ENCODE measurements at regions not wholly inside any gene's neighbourhood (a gene's known extent, or its start where the extent isn't known, plus 50 kb on each side); places are given as distances from the start of the nearest gene placed in this dataset.

DNA sequence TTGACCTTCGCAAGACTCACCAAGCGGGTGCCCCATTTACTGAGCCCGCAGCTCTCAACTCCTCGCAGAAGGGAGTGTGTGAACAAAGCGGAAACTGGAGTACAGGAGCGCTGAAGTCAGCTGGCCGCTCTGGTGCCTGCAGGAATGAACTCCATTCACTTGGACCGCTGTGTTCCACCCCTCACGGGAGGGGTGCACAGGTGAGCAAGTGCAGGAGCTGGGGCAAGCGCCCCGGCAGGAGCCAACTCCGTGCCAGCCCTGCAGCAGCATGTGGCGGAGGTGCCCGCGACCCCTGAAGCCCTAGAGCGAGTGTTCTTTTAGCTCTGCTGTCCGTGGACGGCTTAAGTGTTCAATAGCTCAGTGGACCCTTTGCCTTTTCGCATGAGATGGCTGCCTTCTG, 471.6 kb upstream of the ADGRL4 start:
- TF ChIP-seq, protein P1, sequence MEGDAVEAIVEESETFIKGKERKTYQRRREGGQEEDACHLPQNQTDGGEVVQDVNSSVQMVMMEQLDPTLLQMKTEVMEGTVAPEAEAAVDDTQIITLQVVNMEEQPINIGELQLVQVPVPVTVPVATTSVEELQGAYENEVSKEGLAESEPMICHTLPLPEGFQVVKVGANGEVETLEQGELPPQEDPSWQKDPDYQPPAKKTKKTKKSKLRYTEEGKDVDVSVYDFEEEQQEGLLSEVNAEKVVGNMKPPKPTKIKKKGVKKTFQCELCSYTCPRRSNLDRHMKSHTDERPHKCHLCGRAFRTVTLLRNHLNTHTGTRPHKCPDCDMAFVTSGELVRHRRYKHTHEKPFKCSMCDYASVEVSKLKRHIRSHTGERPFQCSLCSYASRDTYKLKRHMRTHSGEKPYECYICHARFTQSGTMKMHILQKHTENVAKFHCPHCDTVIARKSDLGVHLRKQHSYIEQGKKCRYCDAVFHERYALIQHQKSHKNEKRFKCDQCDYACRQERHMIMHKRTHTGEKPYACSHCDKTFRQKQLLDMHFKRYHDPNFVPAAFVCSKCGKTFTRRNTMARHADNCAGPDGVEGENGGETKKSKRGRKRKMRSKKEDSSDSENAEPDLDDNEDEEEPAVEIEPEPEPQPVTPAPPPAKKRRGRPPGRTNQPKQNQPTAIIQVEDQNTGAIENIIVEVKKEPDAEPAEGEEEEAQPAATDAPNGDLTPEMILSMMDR (IDR thresholded peaks at IDR 0.05; ENCODE audit: low read depth, low read length, missing input control): no peak
- TF ChIP-seq, protein P2, sequence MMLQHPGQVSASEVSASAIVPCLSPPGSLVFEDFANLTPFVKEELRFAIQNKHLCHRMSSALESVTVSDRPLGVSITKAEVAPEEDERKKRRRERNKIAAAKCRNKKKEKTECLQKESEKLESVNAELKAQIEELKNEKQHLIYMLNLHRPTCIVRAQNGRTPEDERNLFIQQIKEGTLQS (IDR thresholded peaks at IDR 0.05): no peak
- TF ChIP-seq GABPA (IDR thresholded peaks at IDR 0.05 in 1 of 2, conservative IDR thresholded peaks at IDR 0.05 in 1 of 2) (no peak), TAF1 (conservative IDR thresholded peaks at IDR 0.05) (no peak), YY1 (IDR thresholded peaks at IDR 0.05) (no peak), RAD21 (IDR thresholded peaks at IDR 0.05) (no peak), SP1 (IDR thresholded peaks at IDR 0.05) (no peak), RXRA (IDR thresholded peaks at IDR 0.05) (no peak), JUND (IDR thresholded peaks at IDR 0.05) (no peak), EGR1 (IDR thresholded peaks at IDR 0.05; ENCODE audit: low read depth in 2 of 2) (no peak), FOXA1 (IDR thresholded peaks at IDR 0.05) (no peak)
- TF ChIP-seq, protein P3, sequence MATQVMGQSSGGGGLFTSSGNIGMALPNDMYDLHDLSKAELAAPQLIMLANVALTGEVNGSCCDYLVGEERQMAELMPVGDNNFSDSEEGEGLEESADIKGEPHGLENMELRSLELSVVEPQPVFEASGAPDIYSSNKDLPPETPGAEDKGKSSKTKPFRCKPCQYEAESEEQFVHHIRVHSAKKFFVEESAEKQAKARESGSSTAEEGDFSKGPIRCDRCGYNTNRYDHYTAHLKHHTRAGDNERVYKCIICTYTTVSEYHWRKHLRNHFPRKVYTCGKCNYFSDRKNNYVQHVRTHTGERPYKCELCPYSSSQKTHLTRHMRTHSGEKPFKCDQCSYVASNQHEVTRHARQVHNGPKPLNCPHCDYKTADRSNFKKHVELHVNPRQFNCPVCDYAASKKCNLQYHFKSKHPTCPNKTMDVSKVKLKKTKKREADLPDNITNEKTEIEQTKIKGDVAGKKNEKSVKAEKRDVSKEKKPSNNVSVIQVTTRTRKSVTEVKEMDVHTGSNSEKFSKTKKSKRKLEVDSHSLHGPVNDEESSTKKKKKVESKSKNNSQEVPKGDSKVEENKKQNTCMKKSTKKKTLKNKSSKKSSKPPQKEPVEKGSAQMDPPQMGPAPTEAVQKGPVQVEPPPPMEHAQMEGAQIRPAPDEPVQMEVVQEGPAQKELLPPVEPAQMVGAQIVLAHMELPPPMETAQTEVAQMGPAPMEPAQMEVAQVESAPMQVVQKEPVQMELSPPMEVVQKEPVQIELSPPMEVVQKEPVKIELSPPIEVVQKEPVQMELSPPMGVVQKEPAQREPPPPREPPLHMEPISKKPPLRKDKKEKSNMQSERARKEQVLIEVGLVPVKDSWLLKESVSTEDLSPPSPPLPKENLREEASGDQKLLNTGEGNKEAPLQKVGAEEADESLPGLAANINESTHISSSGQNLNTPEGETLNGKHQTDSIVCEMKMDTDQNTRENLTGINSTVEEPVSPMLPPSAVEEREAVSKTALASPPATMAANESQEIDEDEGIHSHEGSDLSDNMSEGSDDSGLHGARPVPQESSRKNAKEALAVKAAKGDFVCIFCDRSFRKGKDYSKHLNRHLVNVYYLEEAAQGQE (IDR thresholded peaks at IDR 0.05): no peak
- TF ChIP-seq, protein P4, sequence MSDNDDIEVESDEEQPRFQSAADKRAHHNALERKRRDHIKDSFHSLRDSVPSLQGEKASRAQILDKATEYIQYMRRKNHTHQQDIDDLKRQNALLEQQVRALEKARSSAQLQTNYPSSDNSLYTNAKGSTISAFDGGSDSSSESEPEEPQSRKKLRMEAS (IDR thresholded peaks at IDR 0.05): no peak
- TF ChIP-seq, protein P5, sequence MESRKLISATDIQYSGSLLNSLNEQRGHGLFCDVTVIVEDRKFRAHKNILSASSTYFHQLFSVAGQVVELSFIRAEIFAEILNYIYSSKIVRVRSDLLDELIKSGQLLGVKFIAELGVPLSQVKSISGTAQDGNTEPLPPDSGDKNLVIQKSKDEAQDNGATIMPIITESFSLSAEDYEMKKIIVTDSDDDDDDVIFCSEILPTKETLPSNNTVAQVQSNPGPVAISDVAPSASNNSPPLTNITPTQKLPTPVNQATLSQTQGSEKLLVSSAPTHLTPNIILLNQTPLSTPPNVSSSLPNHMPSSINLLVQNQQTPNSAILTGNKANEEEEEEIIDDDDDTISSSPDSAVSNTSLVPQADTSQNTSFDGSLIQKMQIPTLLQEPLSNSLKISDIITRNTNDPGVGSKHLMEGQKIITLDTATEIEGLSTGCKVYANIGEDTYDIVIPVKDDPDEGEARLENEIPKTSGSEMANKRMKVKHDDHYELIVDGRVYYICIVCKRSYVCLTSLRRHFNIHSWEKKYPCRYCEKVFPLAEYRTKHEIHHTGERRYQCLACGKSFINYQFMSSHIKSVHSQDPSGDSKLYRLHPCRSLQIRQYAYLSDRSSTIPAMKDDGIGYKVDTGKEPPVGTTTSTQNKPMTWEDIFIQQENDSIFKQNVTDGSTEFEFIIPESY (IDR thresholded peaks at IDR 0.05): no peak

Measured in liver (tissue), 3 donors.